OCI-LY3 (cell line): ENCODE measurements at regions not wholly inside any gene's neighbourhood (a gene's known extent, or its start where the extent isn't known, plus 50 kb on each side); places are given as distances from the start of the nearest gene placed in this dataset.

ENCODE experiments used
- H2AFZ ChIP-seq: fragments of 200-600, 300-600 bp; shearing (Covaris generic); 2 replicates; pipeline ENCODE4 v1.6.0; 2014; ENCODE audit warnings: antibody characterized with exemption, low read depth, low read length
- H3K27ac ChIP-seq: fragments of 200-600, 300-600 bp; sonication (generic); 2 replicates; pipeline ENCODE4 v1.5.1; 2014; ENCODE audit warnings: mild to moderate bottlenecking, low read length, moderate library complexity, mixed read lengths
- H3K27me3 ChIP-seq: fragments of 200-600, 300-600 bp; sonication (generic); 2 replicates; pipeline ENCODE4 v1.6.1; 2014; ENCODE audit warnings: low read depth, low read length, mixed read lengths
- H3K36me3 ChIP-seq: fragments of 200-600, 300-600 bp; sonication (generic); replicated peaks from 2 replicates; pipeline ENCODE3; 2014; ENCODE audit warnings: low read depth, low read length, mixed read lengths
- H3K4me1 ChIP-seq: fragments of 300-600, 200-600 bp; sonication (generic); 2 replicates; pipeline ENCODE4 v1.6.1; 2014; ENCODE audit warnings: low read length, mixed read lengths
- H3K4me2 ChIP-seq: fragments of 200-600, 300-600 bp; sonication (generic); 2 replicates; pipeline ENCODE4 v1.6.1; 2014; ENCODE audit warnings: low read length, mixed read lengths
- H3K4me3 ChIP-seq: fragments of 300-600, 200-600 bp; sonication (generic); 2 replicates; pipeline ENCODE4 v1.5.1; 2014; ENCODE audit warnings: antibody characterized with exemption, mild to moderate bottlenecking, low read length, moderate library complexity
- H3K79me2 ChIP-seq: fragments of 300-600, 200-600 bp; shearing (Covaris generic); 2 replicates; pipeline ENCODE4 v1.6.1; 2014; ENCODE audit warnings: mild to moderate bottlenecking, low read length, mixed read lengths
- H3K9ac ChIP-seq: fragments of 300-600, 200-600 bp; shearing (Covaris generic); 2 replicates; pipeline ENCODE4 v1.6.0; 2014; ENCODE audit warnings: mild to moderate bottlenecking, low read length, moderate library complexity
- H3K9me3 ChIP-seq: fragments of 200-600, 300-600 bp; shearing (Covaris generic); 2 replicates; pipeline ENCODE4 v1.6.1; 2014; ENCODE audit warnings: low read length, mixed read lengths; ENCODE audit not compliant: insufficient read depth
- H4K20me1 ChIP-seq: fragments of 200-600, 300-600 bp; sonication (generic); 2 replicates; pipeline ENCODE4 v1.6.1; 2016; ENCODE audit warnings: low read length, mixed read lengths; ENCODE audit not compliant: insufficient read depth
- CTCF ChIP-seq: fragments of 200-600, 300-600 bp; sonication (generic); IDR thresholded peaks from 2 replicates; pipeline ENCODE4 v1.5.1; 2014; ENCODE audit warnings: antibody characterized with exemption, low read length, low read depth
- EZH2phosphoT487 ChIP-seq: fragments of 200-600 bp; shearing (Covaris generic); IDR thresholded peaks from 2 replicates; pipeline ENCODE4 v1.6.1; 2018; ENCODE audit warnings: antibody characterized with exemption, mixed run types, low read depth

GRCh38 chr3:147222291-147222690 is 184.1 kb downstream of the ZIC4 start:
- no peaks in the 10 kb centered on the region for H4K20me1 ChIP-seq
- no peak overlapping the region for H3K4me2 ChIP-seq

GRCh38 chr3:147218965-147219364 is 187.4 kb downstream of the ZIC4 start:
- no peak overlapping the region for H3K4me2 ChIP-seq

More at GRCh38 chr3:147222291-147222690, 184.1 kb downstream of the ZIC4 start:
- Histone ChIP-seq H3K4me3 (no peak overlapping the region), H3K27ac (no peak overlapping the region), H3K36me3 (no peaks in the 10 kb centered on the region), H3K9ac (no peak overlapping the region), H3K79me2 (no peaks in the 10 kb centered on the region), H3K4me1 (no peaks in the 10 kb centered on the region), H3K27me3 (no peaks in the 10 kb centered on the region), H2AFZ (no peak overlapping the region), H3K9me3 (no peaks in the 10 kb centered on the region)
- no peak for TF ChIP-seq CTCF
- no peak for TF ChIP-seq EZH2phosphoT487

DNA sequence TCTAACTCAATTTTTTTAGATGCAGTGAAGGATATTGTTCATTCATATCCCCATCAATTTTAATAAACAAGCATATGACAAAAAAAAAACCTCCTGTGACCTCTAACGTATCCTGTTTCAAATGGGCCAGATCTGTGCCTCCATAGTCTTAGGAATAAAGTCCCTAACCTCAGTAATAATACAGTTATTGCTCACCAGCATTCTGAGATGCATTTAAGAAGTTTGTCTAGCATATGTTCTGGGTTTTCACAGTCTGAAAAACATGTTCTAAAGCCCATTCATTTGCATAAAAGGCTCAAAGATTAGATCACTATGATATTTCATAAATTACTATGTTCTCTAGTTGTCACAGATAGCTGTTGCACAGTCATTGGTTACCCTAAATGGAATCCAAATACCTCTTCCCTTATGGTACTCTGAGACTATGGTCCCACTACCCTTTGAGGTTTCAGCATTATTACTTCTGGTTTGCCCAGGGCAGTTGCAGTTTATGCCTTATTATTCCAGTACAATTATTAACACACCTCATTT is 190.1 kb downstream of the ZIC4 start:
- no peaks in the 10 kb centered on the region for H3K9me3 ChIP-seq

More at GRCh38 chr3:147218965-147219364, 187.4 kb downstream of the ZIC4 start:
- no peaks in the 10 kb centered on the region for H3K27me3 ChIP-seq
- no peaks in the 10 kb centered on the region for H3K79me2 ChIP-seq
- no peak overlapping the region for H3K27ac ChIP-seq
- H3K4me3 ChIP-seq = no peak overlapping the region
- H3K9ac ChIP-seq = no peak overlapping the region
- TF ChIP-seq EZH2phosphoT487 = no peak
- TF ChIP-seq CTCF = no peak
- H3K4me1 ChIP-seq = no peaks in the 10 kb centered on the region
- H4K20me1 ChIP-seq = no peaks in the 10 kb centered on the region
- no peaks in the 10 kb centered on the region for H3K9me3 ChIP-seq
- H2AFZ ChIP-seq = no peak overlapping the region
- no peaks in the 10 kb centered on the region for H3K36me3 ChIP-seq

DNA sequence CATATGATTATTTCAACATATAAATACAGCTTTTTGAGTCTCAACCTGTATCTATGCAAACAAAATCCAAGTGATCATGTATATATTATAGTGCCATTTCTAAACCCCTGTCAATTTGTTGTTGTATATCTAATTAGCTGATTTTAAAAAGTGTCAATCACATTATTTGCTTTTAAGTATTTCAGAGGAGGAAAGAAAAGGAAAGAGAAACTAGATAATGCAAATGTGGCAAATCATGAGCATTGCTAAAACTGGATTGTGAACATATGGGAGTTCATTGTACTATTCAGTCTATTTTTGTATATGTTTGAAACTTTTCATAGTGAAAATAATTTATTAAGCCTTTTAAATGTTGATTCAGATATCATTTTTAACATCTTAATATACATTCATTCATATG is 190.7 kb downstream of the ZIC4 start:
- Histone ChIP-seq H3K27ac (no peak overlapping the region), H4K20me1 (no peaks in the 10 kb centered on the region), H3K36me3 (no peaks in the 10 kb centered on the region), H3K27me3 (no peaks in the 10 kb centered on the region), H2AFZ (no peak overlapping the region), H3K4me2 (no peak overlapping the region), H3K4me1 (no peaks in the 10 kb centered on the region), H3K9ac (no peak overlapping the region), H3K9me3 (no peaks in the 10 kb centered on the region), H3K4me3 (no peak overlapping the region), H3K79me2 (no peaks in the 10 kb centered on the region)
- no peak for TF ChIP-seq EZH2phosphoT487
- TF ChIP-seq CTCF = no peak

More for the DNA sequence above, 190.1 kb downstream of the ZIC4 start:
- H3K4me2 ChIP-seq = no peak overlapping the region
- no peaks in the 10 kb centered on the region for H3K4me1 ChIP-seq
- no peaks in the 10 kb centered on the region for H3K79me2 ChIP-seq
- no peak overlapping the region for H3K27ac ChIP-seq
- H2AFZ ChIP-seq = no peak overlapping the region; the same call in 1 of the 2 replicates
- no peaks in the 10 kb centered on the region for H4K20me1 ChIP-seq
- H3K27me3 ChIP-seq = no peaks in the 10 kb centered on the region
- no peak overlapping the region for H3K9ac ChIP-seq
- TF ChIP-seq CTCF (no peak), EZH2phosphoT487 (no peak)
- H3K36me3 ChIP-seq = no peaks in the 10 kb centered on the region
- no peak overlapping the region for H3K4me3 ChIP-seq
